Testis (tissue), 2 donors: ENCODE measurements at regions not wholly inside any gene's neighbourhood (a gene's known extent, or its start where the extent isn't known, plus 50 kb on each side); places are given as distances from the start of the nearest gene placed in this dataset.

Experiments
- CTCF ChIP-seq, 3 experiments: fragments of 450-650 bp in 2 of 3; fragments of 200-600 bp in 1 of 3; sonication (generic) in 1 of 3; IDR thresholded peaks; one replicate each; pipeline ENCODE4 v1.5.1; 2016 to 2019; ENCODE audit warnings: antibody characterized with exemption in 3 of 3, mild to moderate bottlenecking in 2 of 3, moderate library complexity in 1 of 3
- POLR2A ChIP-seq: fragments of 450-650 bp; IDR thresholded peaks from one replicate; pipeline ENCODE4 v1.6.1; 2017; ENCODE audit warnings: antibody characterized with exemption, mild to moderate bottlenecking, moderate library complexity

- TF ChIP-seq CTCF (IDR thresholded peaks at IDR 0.05), result no peak
- TF ChIP-seq POLR2A, result no peak
Observed at GRCh38 chr7:156118248-156118645, 306.0 kb upstream of the SHH start.
